IMR-90 (cell line): ENCODE measurements at regions not wholly inside any gene's neighbourhood (a gene's known extent, or its start where the extent isn't known, plus 50 kb on each side); places are given as distances from the start of the nearest gene placed in this dataset.

ENCODE experiments used
- CEBPB ChIP-seq: IDR thresholded peaks from 2 replicates; pipeline ENCODE4 v1.6.1; 2012; ENCODE audit warnings: low read depth, low read length, improper control_type of control experiment
- CHD1 ChIP-seq: IDR thresholded peaks from 2 replicates; pipeline ENCODE4 v1.6.1; 2012; ENCODE audit warnings: low read depth, low read length, improper control_type of control experiment
- CTCF ChIP-seq: conservative IDR thresholded peaks from 2 replicates; pipeline ENCODE4 v1.5.1; 2012; ENCODE audit warnings: mild to moderate bottlenecking, low read depth, low read length, improper control_type of control experiment
- ELK1 ChIP-seq: fragments of 150-350 bp; IDR thresholded peaks from 2 replicates; pipeline ENCODE4 v1.6.1; 2016; ENCODE audit warnings: low read depth, mild to moderate bottlenecking, low read length, moderate library complexity, borderline replicate concordance
- FOS ChIP-seq: fragments of 150-350 bp; IDR thresholded peaks from 2 replicates; pipeline ENCODE4 v1.6.1; 2016; ENCODE audit warnings: low read depth, low read length
- MAFK ChIP-seq: IDR thresholded peaks from 2 replicates; pipeline ENCODE4 v1.6.1; 2012; ENCODE audit warnings: low read depth, low read length, improper control_type of control experiment
- MAZ ChIP-seq: IDR thresholded peaks from 2 replicates; pipeline ENCODE4 v1.6.1; 2012; ENCODE audit warnings: low read depth, mild to moderate bottlenecking, low read length, improper control_type of control experiment, moderate library complexity, borderline replicate concordance
- MXI1 ChIP-seq: IDR thresholded peaks from 2 replicates; pipeline ENCODE4 v1.6.1; 2012; ENCODE audit warnings: low read depth, mild to moderate bottlenecking, low read length, moderate library complexity, borderline replicate concordance
- NFE2L2 ChIP-seq: fragments of 150-350 bp; IDR thresholded peaks from 2 replicates; pipeline ENCODE4 v1.6.1; 2016; ENCODE audit warnings: low read depth, mild to moderate bottlenecking, low read length
- POLR2A ChIP-seq: IDR thresholded peaks from 2 replicates; pipeline ENCODE4 v1.6.1; 2012; ENCODE audit warnings: mild to moderate bottlenecking, low read depth, low read length
- RAD21 ChIP-seq: IDR thresholded peaks from 2 replicates; pipeline ENCODE4 v1.6.1; 2012; ENCODE audit warnings: low read length, improper control_type of control experiment
- RCOR1 ChIP-seq: IDR thresholded peaks from 2 replicates; pipeline ENCODE4 v1.6.1; 2012; ENCODE audit warnings: mild to moderate bottlenecking, low read length, improper control_type of control experiment; ENCODE audit not compliant: insufficient replicate concordance
- SMC3 ChIP-seq: fragments of 150-350 bp; IDR thresholded peaks from 2 replicates; pipeline ENCODE4 v1.6.1; 2016; ENCODE audit warnings: low read depth, mild to moderate bottlenecking, antibody characterized with exemption, low read length, moderate library complexity
- USF2 ChIP-seq: fragments of 150-350 bp; IDR thresholded peaks from 2 replicates; pipeline ENCODE4 v1.6.1; 2017; ENCODE audit warnings: mild to moderate bottlenecking, antibody characterized with exemption, low read length, low read depth

DNA sequence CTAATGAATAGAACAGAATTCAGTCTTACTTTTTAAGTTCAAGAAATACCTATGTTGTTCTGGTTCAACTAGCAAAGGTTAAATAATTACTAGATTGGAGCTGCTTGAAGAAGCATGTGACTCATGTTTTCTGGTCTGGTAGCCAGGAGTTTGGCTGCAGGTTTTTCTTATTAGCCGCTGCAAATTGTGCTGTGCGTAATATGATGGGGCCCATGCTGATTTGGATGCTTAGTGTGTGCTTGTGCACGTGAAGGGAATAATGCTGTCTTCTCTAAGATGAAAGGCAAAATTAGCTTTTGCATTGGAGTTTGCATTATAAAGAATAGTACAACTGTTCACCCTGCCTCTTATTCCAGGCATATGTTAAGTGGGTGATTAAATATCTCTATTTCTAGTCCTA is 219.6 kb downstream of the SNCA start:
- no peak for TF ChIP-seq CTCF
- TF ChIP-seq RAD21, result no peak
- TF ChIP-seq POLR2A, result no peak
- TF ChIP-seq SMC3, result no peak
- TF ChIP-seq MAFK, result no peak
- TF ChIP-seq CHD1, result no peak
- TF ChIP-seq USF2, result no peak
- no peak for TF ChIP-seq FOS
- no peak for TF ChIP-seq NFE2L2
- no peak for TF ChIP-seq CEBPB
- TF ChIP-seq MXI1, result no peak
- no peak for TF ChIP-seq ELK1
- no peak for TF ChIP-seq RCOR1
- no peak for TF ChIP-seq MAZ
